Keratinocyte (primary cell): ENCODE measurements at regions not wholly inside any gene's neighbourhood (a gene's known extent, or its start where the extent isn't known, plus 50 kb on each side); places are given as distances from the start of the nearest gene placed in this dataset.

Source experiments
- DNase-seq: peaks from one replicate; pipeline ENCODE4 v3.0.0-alpha.2; 2011; ENCODE audit warnings: low read depth, missing footprints, low spot score
- FAIRE-seq: peaks from 2 replicates; lab custom pipeline; 2011; peaks lifted over from hg19 to GRCh38; lab: Jason Lieb, UNC
- H2AFZ ChIP-seq: 2 replicates; pipeline ENCODE4 v1.6.0; 2012; ENCODE audit warnings: low read length, control low read depth, inconsistent platforms; ENCODE audit not compliant: control insufficient read depth
- H3K27ac ChIP-seq: 2 replicates; pipeline ENCODE4 v1.5.1; 2011; ENCODE audit warnings: low read length; ENCODE audit not compliant: control insufficient read depth, insufficient read depth
- H3K27me3 ChIP-seq: 3 replicates; pipeline ENCODE4 v1.6.0; 2011; ENCODE audit warnings: low read length; ENCODE audit not compliant: control insufficient read depth, insufficient read depth; ENCODE audit errors: extremely low read depth
- H3K36me3 ChIP-seq, 2 experiments: 2 replicates in 1 of 2; 3 replicates in 1 of 2; pipeline ENCODE4 v1.5.1; 2011; ENCODE audit warnings: low read length in 2 of 2, mild to moderate bottlenecking in 1 of 2; ENCODE audit not compliant: control insufficient read depth in 2 of 2, insufficient read depth in 2 of 2; ENCODE audit errors: extremely low read depth in 1 of 2
- H3K4me1 ChIP-seq: 3 replicates; pipeline ENCODE4 v1.5.1; 2011; ENCODE audit warnings: low read length; ENCODE audit not compliant: control insufficient read depth, insufficient read depth; ENCODE audit errors: extremely low read depth
- H3K4me2 ChIP-seq: 3 replicates; pipeline ENCODE4 v1.6.0; 2011; ENCODE audit warnings: low read depth, low read length; ENCODE audit not compliant: control insufficient read depth, insufficient read depth; ENCODE audit errors: extremely low read depth
- H3K4me3 ChIP-seq, 3 experiments: fragments of 200-600 bp in 1 of 3; sonication (generic) in 1 of 3; 2 replicates in 2 of 3; 3 replicates in 1 of 3; pipeline ENCODE4 v1.5.1; 2011 to 2016; ENCODE audit warnings: low read length in 3 of 3, mild to moderate bottlenecking in 3 of 3, control low read depth in 2 of 3, inconsistent platforms in 1 of 3, low read depth in 1 of 3, mixed read lengths in 1 of 3, mixed run types in 1 of 3, moderate library complexity in 1 of 3; ENCODE audit not compliant: control insufficient read depth in 2 of 3, insufficient read depth in 2 of 3; ENCODE audit errors: extremely low read depth in 1 of 3
- H3K79me2 ChIP-seq: 2 replicates; pipeline ENCODE4 v1.6.0; 2012; ENCODE audit warnings: low read length; ENCODE audit not compliant: control insufficient read depth, insufficient read depth
- H3K9ac ChIP-seq: 3 replicates; pipeline ENCODE4 v1.6.0; 2011; ENCODE audit warnings: low read length; ENCODE audit not compliant: control insufficient read depth, insufficient read depth; ENCODE audit errors: extremely low read depth
- H3K9me1 ChIP-seq: 3 replicates; pipeline ENCODE4 v1.6.0; 2011; ENCODE audit warnings: low read length; ENCODE audit not compliant: control insufficient read depth, insufficient read depth; ENCODE audit errors: extremely low read depth
- H3K9me3 ChIP-seq: 2 replicates; pipeline ENCODE4 v1.5.1; 2012; ENCODE audit warnings: low read depth, low read length; ENCODE audit not compliant: control insufficient read depth
- H4K20me1 ChIP-seq: 3 replicates; pipeline ENCODE4 v1.6.0; 2011; ENCODE audit warnings: low read length; ENCODE audit not compliant: control insufficient read depth, insufficient read depth; ENCODE audit errors: extremely low read depth
- CTCF ChIP-seq, 3 experiments: IDR thresholded peaks in 1 of 3; conservative IDR thresholded peaks in 1 of 3; optimal IDR thresholded peaks in 1 of 3; 2 replicates in 2 of 3; 3 replicates in 1 of 3; pipeline versions ENCODE3 to v1.5.1; 2011; ENCODE audit warnings: low read length in 3 of 3, mild to moderate bottlenecking in 3 of 3, moderate library complexity in 2 of 3, control low read depth in 1 of 3, inconsistent platforms in 1 of 3; ENCODE audit not compliant: insufficient read depth in 2 of 3; ENCODE audit errors: extremely low read depth in 1 of 3
- EZH2 ChIP-seq: IDR thresholded peaks from one replicate; pipeline ENCODE4 v1.6.1; 2012; ENCODE audit warnings: inconsistent platforms, mild to moderate bottlenecking, low read length, moderate library complexity
- dilution Hi-C: fragments of 300-500 bp; cut with MboI; formaldehyde crosslinking; loops from one replicate; pipeline ENCODE4 v1.7.0; 2020; ENCODE audit warnings: low sequenced_read_pairs; ENCODE audit not compliant: extremely low pct_ligation_motif_present

GRCh38 chr5:152016421-152016820 is 91.8 kb upstream of the GLRA1 start:
- no peak overlapping the region for H2AFZ ChIP-seq
- FAIRE-seq, result no peak
- TF ChIP-seq EZH2 (no peak), CTCF (optimal IDR thresholded peaks at IDR 0.05 in 1 of 3, IDR thresholded peaks at IDR 0.05 in 1 of 3, conservative IDR thresholded peaks at IDR 0.05 in 1 of 3; ENCODE audit: extremely low read depth in 1 of 3, insufficient read depth in 2 of 3, low read length in 3 of 3) (no peak)
- H3K27ac ChIP-seq, result no peak overlapping the region
- no peaks in the 10 kb centered on the region for H3K27me3 ChIP-seq
- no peak for DNase-seq
- no peaks in the 10 kb centered on the region for H3K9me1 ChIP-seq
- H3K4me3 ChIP-seq, result no peak overlapping the region
- dilution Hi-C loops, result no loop called here
- H3K4me1 ChIP-seq, result no peaks in the 10 kb centered on the region
- no peaks in the 10 kb centered on the region for H3K9me3 ChIP-seq
- H3K36me3 ChIP-seq, result no peaks in the 10 kb centered on the region
- H3K79me2 ChIP-seq, result no peaks in the 10 kb centered on the region
- no peaks in the 10 kb centered on the region for H4K20me1 ChIP-seq
- no peak overlapping the region for H3K9ac ChIP-seq
- no peak overlapping the region for H3K4me2 ChIP-seq

GRCh38 chr5:152007653-152008335 is 83.1 kb upstream of the GLRA1 start:
- no peaks in the 10 kb centered on the region for H3K4me1 ChIP-seq
- no peak for DNase-seq
- H3K9me1 ChIP-seq, result no peaks in the 10 kb centered on the region
- H3K79me2 ChIP-seq, result no peaks in the 10 kb centered on the region
- TF ChIP-seq CTCF (optimal IDR thresholded peaks at IDR 0.05 in 1 of 3, IDR thresholded peaks at IDR 0.05 in 1 of 3, conservative IDR thresholded peaks at IDR 0.05 in 1 of 3; ENCODE audit: extremely low read depth in 1 of 3, insufficient read depth in 2 of 3, low read length in 3 of 3) (no peak), EZH2 (no peak)
- no peaks in the 10 kb centered on the region for H4K20me1 ChIP-seq
- no peak overlapping the region for H3K4me2 ChIP-seq
- no peaks in the 10 kb centered on the region for H3K27me3 ChIP-seq
- no peak for FAIRE-seq
- H3K4me3 ChIP-seq, result no peak overlapping the region
- dilution Hi-C loops, result no loop called here
- no peaks in the 10 kb centered on the region for H3K36me3 ChIP-seq
- H3K27ac ChIP-seq, result no peak overlapping the region
- no peaks in the 10 kb centered on the region for H3K9me3 ChIP-seq
- H3K9ac ChIP-seq, result no peak overlapping the region
- H2AFZ ChIP-seq, result no peak overlapping the region
